Thyroid gland (tissue), 4 donors: ENCODE measurements at regions not wholly inside any gene's neighbourhood (a gene's known extent, or its start where the extent isn't known, plus 50 kb on each side); places are given as distances from the start of the nearest gene placed in this dataset.

Source experiments
- CTCF ChIP-seq, 6 experiments: fragments of 200-600 bp in 3 of 6; fragments of 450-650 bp in 3 of 6; sonication (generic) in 3 of 6; IDR thresholded peaks; one replicate each; pipeline ENCODE4 v1.5.1; 2016 to 2019; ENCODE audit warnings: antibody characterized with exemption in 6 of 6, mild to moderate bottlenecking in 2 of 6, inconsistent platforms in 1 of 6, moderate library complexity in 1 of 6
- POLR2A ChIP-seq, 2 donors: fragments of 450-650 bp; IDR thresholded peaks; one replicate each; pipeline ENCODE4 v1.6.1; 2017; ENCODE audit warnings: antibody characterized with exemption in 2 of 2, mild to moderate bottlenecking in 2 of 2, moderate library complexity in 1 of 2

GRCh38 chr3:102237181-102237580 is 197.6 kb upstream of the ZPLD1 start:
- no peak for TF ChIP-seq POLR2A (IDR thresholded peaks at IDR 0.05)
- TF ChIP-seq CTCF (IDR thresholded peaks at IDR 0.05), result no peak
